ENCODE measurements at regions not wholly inside any gene's neighbourhood (a gene's known extent, or its start where the extent isn't known, plus 50 kb on each side); places are given as distances from the start of the nearest gene placed in this dataset.

- no peak for TF ChIP-seq POLR2A (IDR thresholded peaks at IDR 0.05)
- TF ChIP-seq EP300 (IDR thresholded peaks at IDR 0.05), result no peak
Observed at GRCh38 chr14:50012644-50013043, 103.7 kb downstream of the VCPKMT start.
